ENCODE measurements at regions not wholly inside any gene's neighbourhood (a gene's known extent, or its start where the extent isn't known, plus 50 kb on each side); places are given as distances from the start of the nearest gene placed in this dataset.
"Not testable (repeated sequence)": the region's sequence is repeated elsewhere in the genome, so short reads cannot be mapped to it uniquely, and the experiment has no call there.

DNA sequence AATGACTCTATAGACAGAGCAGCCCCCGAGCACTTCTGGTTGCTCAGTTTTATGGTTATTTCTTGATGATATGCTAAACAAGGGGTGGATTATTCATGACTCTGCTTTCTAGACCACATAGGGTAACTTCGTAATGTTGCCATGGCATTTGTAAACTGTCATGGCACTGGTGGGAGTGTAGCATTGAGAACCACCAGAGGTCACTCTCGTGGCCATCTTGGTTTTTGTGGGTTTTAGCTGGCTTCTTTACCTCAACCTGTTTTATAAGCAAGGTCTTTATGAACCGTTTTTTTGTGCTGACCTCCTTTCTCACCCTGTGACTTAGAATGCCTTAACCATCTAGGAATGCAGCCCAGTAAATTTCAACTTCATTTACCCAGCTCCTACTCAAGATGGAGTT lies 1036.2 kb upstream of the FLRT2 start:
- H3K9ac ChIP-seq, result no peak overlapping the region
- H3K79me2 ChIP-seq (ENCODE audit: insufficient read depth), result no peaks in the 10 kb centered on the region
- TF ChIP-seq EZH2 (IDR thresholded peaks at IDR 0.05; ENCODE audit: insufficient read depth, poor library complexity, severe bottlenecking) (no peak), EZH2phosphoT487 (IDR thresholded peaks at IDR 0.05; ENCODE audit: insufficient read depth, low read depth) (no peak)
- DNase-seq, result no peak
- no peaks in the 10 kb centered on the region for H3F3A ChIP-seq (ENCODE audit: insufficient read depth)
- 31% methylated on average over 4 of the region's 4 CpGs for WGBS, 2 experiments (ENCODE audit: low coverage in 1 of 2, low lambda C conversion rate in 2 of 2, missing lambda C conversion rate in 2 of 2)
- no peaks in the 10 kb centered on the region for H4K20me1 ChIP-seq (ENCODE audit: insufficient read depth)
- H3K36me3 ChIP-seq (ENCODE audit: low read depth), result no peaks in the 10 kb centered on the region
- in situ Hi-C loops (cut with MboI), result no loop called here
- H3K27ac ChIP-seq, result no peak overlapping the region
- H2AFZ ChIP-seq, result no peak overlapping the region
- no peaks in the 10 kb centered on the region for H3K9me3 ChIP-seq (ENCODE audit: low read depth)
- no peak overlapping the region for H3K4me3 ChIP-seq
- H3K27me3 ChIP-seq (replicated peaks; ENCODE audit: insufficient read depth), result no peaks in the 10 kb centered on the region
- no peak overlapping the region for H3K4me2 ChIP-seq (ENCODE audit: unreplicated experiment)
- H3K4me1 ChIP-seq (ENCODE audit: insufficient read depth), result no peaks in the 10 kb centered on the region
- H3K9me2 ChIP-seq (ENCODE audit: insufficient read depth), result no peaks in the 10 kb centered on the region

DNA sequence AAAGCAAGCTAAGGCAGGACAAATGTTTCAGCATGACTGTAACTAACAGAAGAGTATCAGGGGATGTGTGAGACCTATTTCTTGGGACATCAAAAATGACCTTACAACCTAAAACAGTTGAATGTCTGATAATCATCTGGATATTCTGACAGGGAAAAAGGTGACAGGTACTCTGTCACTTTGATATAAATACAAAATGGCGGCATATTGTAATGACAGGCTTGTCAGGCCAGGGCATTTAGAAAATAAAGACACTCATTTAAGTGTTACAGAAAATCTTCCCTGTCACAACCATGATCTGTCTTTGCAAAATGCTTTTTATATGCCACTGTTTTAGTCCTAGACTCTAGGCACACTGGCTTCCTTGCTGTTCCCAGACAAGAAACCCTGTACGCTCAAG lies 1033.3 kb upstream of the FLRT2 start:
- Histone ChIP-seq H3K9ac (no peak overlapping the region), H3K27ac (no peak overlapping the region), H3K9me2 (ENCODE audit: insufficient read depth) (no peaks in the 10 kb centered on the region), H3K9me3 (ENCODE audit: low read depth) (peaks cover 4% of the 10 kb centered on the region), H3F3A (ENCODE audit: insufficient read depth) (no peaks in the 10 kb centered on the region), H3K79me2 (ENCODE audit: insufficient read depth) (no peaks in the 10 kb centered on the region), H4K20me1 (ENCODE audit: insufficient read depth) (no peaks in the 10 kb centered on the region), H3K4me2 (ENCODE audit: unreplicated experiment) (no peak overlapping the region), H3K4me1 (ENCODE audit: insufficient read depth) (no peaks in the 10 kb centered on the region), H2AFZ (no peak overlapping the region), H3K4me3 (no peak overlapping the region), H3K27me3 (replicated peaks; ENCODE audit: insufficient read depth) (no peaks in the 10 kb centered on the region), H3K36me3 (ENCODE audit: low read depth) (no peaks in the 10 kb centered on the region)
- 53 to 57% methylated on average over 2 of the region's 2 CpGs for WGBS, 2 experiments (ENCODE audit: low coverage in 1 of 2, low lambda C conversion rate in 2 of 2, missing lambda C conversion rate in 2 of 2)
- DNase-seq, result no peak
- no peak for TF ChIP-seq EZH2phosphoT487 (IDR thresholded peaks at IDR 0.05; ENCODE audit: insufficient read depth, low read depth)
- TF ChIP-seq EZH2 (IDR thresholded peaks at IDR 0.05; ENCODE audit: insufficient read depth, poor library complexity, severe bottlenecking), result no peak
- in situ Hi-C loops (cut with MboI), result no loop called here

DNA sequence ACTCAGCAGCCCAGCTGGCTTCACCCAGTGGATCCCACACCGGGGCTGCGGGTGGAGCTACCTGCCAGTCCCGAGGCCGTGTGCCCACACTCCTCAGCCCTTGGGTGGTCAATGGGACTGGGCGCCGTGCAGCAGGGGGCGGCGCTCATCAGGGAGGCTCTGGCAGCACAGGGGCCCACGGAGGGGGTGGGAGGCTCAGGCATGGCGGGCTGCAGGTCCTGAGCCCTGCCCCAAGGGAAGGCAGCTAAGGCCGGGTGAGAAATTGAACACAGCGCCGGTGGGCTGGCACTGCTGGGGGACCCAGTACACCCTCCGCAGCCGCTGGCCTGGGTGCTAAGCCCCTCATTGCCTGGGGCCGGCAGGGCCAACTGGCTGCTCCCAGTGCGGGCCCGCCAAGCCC lies 1017.1 kb upstream of the FLRT2 start:
- DNase-seq; H3K4me3 ChIP-seq; H3K9me3 ChIP-seq (ENCODE audit: low read depth); H3K27ac ChIP-seq; H4K20me1 ChIP-seq (ENCODE audit: insufficient read depth); H3K9ac ChIP-seq; H3K4me1 ChIP-seq (ENCODE audit: insufficient read depth); H3F3A ChIP-seq (ENCODE audit: insufficient read depth); H3K36me3 ChIP-seq (ENCODE audit: low read depth); H3K4me2 ChIP-seq (ENCODE audit: unreplicated experiment); H3K27me3 ChIP-seq (replicated peaks; ENCODE audit: insufficient read depth); H2AFZ ChIP-seq; H3K79me2 ChIP-seq (ENCODE audit: insufficient read depth); H3K9me2 ChIP-seq (ENCODE audit: insufficient read depth); in situ Hi-C loops (cut with MboI): not testable (repeated sequence)
- WGBS, 2 experiments (ENCODE audit: low coverage in 1 of 2, low lambda C conversion rate in 2 of 2, missing lambda C conversion rate in 2 of 2), result 64 to 75% methylated on average over 12 to 15 of the region's 18 CpGs

DNA sequence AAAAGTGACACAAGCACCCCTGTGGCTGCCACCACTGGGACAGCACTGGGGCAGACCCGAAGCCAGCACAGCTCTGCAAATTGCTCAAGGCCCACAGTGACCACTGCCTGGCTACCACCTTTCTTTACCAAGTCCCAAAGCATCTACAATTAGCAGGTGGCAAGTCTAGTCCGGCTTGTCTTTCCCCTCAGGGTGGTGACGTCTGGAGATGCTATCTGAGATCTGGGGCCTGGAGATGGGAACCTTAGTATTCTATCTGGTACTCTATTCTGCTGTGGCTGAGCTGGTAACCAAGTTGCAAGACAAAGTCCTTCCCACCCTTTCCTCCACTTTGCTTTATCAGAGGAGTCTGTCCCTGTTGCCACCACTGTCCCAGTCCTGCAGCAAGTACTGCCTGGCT lies 1010.1 kb upstream of the FLRT2 start:
- H3K9me3 ChIP-seq (ENCODE audit: low read depth), result peaks cover 3% of the 10 kb centered on the region
- no peaks in the 10 kb centered on the region for H4K20me1 ChIP-seq (ENCODE audit: insufficient read depth)
- in situ Hi-C loops (cut with MboI), result no loop called here
- no peaks in the 10 kb centered on the region for H3K9me2 ChIP-seq (ENCODE audit: insufficient read depth)
- no peak for TF ChIP-seq EZH2phosphoT487 (IDR thresholded peaks at IDR 0.05; ENCODE audit: insufficient read depth, low read depth)
- no peak for TF ChIP-seq EZH2 (IDR thresholded peaks at IDR 0.05; ENCODE audit: insufficient read depth, poor library complexity, severe bottlenecking)
- H3K27ac ChIP-seq, result no peak overlapping the region
- DNase-seq, result no peak
- H3K4me2 ChIP-seq (ENCODE audit: unreplicated experiment), result no peak overlapping the region
- H2AFZ ChIP-seq, result no peak overlapping the region
- H3F3A ChIP-seq (ENCODE audit: insufficient read depth), result no peaks in the 10 kb centered on the region
- no peaks in the 10 kb centered on the region for H3K4me1 ChIP-seq (ENCODE audit: insufficient read depth)
- H3K9ac ChIP-seq, result no peak overlapping the region
- H3K27me3 ChIP-seq (replicated peaks; ENCODE audit: insufficient read depth), result no peaks in the 10 kb centered on the region
- 12% methylated on average over 3 of the region's 3 CpGs for WGBS, 2 experiments (ENCODE audit: low coverage in 1 of 2, low lambda C conversion rate in 2 of 2, missing lambda C conversion rate in 2 of 2)
- no peaks in the 10 kb centered on the region for H3K36me3 ChIP-seq (ENCODE audit: low read depth)
- H3K4me3 ChIP-seq, result no peak overlapping the region
- H3K79me2 ChIP-seq (ENCODE audit: insufficient read depth), result no peaks in the 10 kb centered on the region

DNA sequence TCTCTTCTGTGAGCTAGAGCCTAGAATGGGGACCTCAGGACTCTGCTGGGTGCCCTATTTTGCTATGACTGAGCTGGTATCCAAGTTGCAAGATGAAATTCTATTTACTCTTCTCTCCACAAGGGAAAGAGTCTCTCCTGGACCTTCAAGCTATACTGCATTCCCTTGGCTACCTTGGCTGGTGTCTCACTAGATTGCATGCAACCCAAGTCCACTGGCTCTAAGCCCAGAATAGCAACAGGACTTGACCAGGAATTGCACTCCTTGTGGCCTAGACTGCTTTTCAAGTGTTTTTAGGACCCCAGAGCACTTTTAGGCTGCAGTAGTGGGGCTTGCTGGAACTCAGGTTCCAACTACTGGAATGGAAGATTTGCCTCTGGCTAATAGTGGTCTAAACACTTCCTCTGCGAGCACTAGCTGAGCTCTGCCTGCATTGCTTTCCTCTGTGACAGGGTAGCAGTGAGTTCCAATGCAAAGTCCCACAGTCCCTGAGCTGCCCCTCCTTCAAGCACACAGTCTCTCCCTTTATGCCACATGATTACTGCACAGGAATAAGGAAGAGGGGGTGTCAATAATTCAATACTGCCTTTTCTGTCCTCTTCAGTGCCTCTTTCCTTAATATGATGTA lies 1009.1 kb upstream of the FLRT2 start:
- Histone ChIP-seq H3K9me3 (ENCODE audit: low read depth) (no peaks in the 10 kb centered on the region), H3K27me3 (replicated peaks; ENCODE audit: insufficient read depth) (no peaks in the 10 kb centered on the region), H3K36me3 (ENCODE audit: low read depth) (no peaks in the 10 kb centered on the region), H3K4me2 (ENCODE audit: unreplicated experiment) (no peak overlapping the region), H2AFZ (no peak overlapping the region), H3F3A (ENCODE audit: insufficient read depth) (no peaks in the 10 kb centered on the region), H3K27ac (no peak overlapping the region), H3K9ac (no peak overlapping the region), H3K4me1 (ENCODE audit: insufficient read depth) (no peaks in the 10 kb centered on the region), H3K9me2 (ENCODE audit: insufficient read depth) (no peaks in the 10 kb centered on the region), H3K4me3 (no peak overlapping the region), H3K79me2 (ENCODE audit: insufficient read depth) (no peaks in the 10 kb centered on the region), H4K20me1 (ENCODE audit: insufficient read depth) (no peaks in the 10 kb centered on the region)
- TF ChIP-seq EZH2phosphoT487 (IDR thresholded peaks at IDR 0.05; ENCODE audit: insufficient read depth, low read depth) (no peak), EZH2 (IDR thresholded peaks at IDR 0.05; ENCODE audit: insufficient read depth, poor library complexity, severe bottlenecking) (no peak)
- in situ Hi-C loops (cut with MboI), result no loop called here
- DNase-seq, result no peak
- 10 to 18% methylated on average over 1 of the region's 1 CpG for WGBS, 2 experiments (ENCODE audit: low coverage in 1 of 2, low lambda C conversion rate in 2 of 2, missing lambda C conversion rate in 2 of 2)
